ENCODE measurements at regions not wholly inside any gene's neighbourhood (a gene's known extent, or its start where the extent isn't known, plus 50 kb on each side); places are given as distances from the start of the nearest gene placed in this dataset.
"Not testable (repeated sequence)": the region's sequence is repeated elsewhere in the genome, so short reads cannot be mapped to it uniquely, and the experiment has no call there.

DNA sequence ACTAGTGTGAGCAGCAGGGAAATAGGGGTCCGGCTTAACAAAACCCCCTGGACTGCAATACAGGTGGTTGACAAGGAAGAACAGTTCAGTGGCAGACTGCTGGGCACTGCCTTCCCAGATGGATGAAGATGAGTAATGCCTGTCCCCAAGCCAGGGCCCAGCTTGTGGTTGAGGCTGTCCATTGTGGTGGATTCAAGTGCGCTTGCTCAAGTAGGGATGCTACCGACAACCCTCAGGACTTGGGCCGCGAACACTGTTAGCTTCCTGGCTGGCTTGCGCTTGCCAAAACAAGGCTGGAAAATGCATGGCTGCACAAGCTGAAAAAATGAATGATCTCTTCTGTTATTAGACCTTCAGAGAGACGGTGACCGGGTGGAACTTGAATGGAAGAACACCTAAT, 116.1 kb upstream of the ACBD5 start:
- no peak overlapping the region for H3K9ac ChIP-seq (ENCODE audit: low read depth, low read length, poor library complexity, severe bottlenecking)
- H3K36me3 ChIP-seq (ENCODE audit: insufficient read depth, low read length) = no peaks in the 10 kb centered on the region
- no peak overlapping the region for H3K4me3 ChIP-seq (ENCODE audit: low read length, poor library complexity, severe bottlenecking)
- no peak for TF ChIP-seq EZH2phosphoT487 (IDR thresholded peaks at IDR 0.05; ENCODE audit: borderline replicate concordance)
- TF ChIP-seq, protein P1, sequence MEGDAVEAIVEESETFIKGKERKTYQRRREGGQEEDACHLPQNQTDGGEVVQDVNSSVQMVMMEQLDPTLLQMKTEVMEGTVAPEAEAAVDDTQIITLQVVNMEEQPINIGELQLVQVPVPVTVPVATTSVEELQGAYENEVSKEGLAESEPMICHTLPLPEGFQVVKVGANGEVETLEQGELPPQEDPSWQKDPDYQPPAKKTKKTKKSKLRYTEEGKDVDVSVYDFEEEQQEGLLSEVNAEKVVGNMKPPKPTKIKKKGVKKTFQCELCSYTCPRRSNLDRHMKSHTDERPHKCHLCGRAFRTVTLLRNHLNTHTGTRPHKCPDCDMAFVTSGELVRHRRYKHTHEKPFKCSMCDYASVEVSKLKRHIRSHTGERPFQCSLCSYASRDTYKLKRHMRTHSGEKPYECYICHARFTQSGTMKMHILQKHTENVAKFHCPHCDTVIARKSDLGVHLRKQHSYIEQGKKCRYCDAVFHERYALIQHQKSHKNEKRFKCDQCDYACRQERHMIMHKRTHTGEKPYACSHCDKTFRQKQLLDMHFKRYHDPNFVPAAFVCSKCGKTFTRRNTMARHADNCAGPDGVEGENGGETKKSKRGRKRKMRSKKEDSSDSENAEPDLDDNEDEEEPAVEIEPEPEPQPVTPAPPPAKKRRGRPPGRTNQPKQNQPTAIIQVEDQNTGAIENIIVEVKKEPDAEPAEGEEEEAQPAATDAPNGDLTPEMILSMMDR (conservative IDR thresholded peaks at IDR 0.05; ENCODE audit: low read length) = no peak
- no peak overlapping the region for H3K4me2 ChIP-seq (ENCODE audit: low read depth, low read length, poor library complexity, severe bottlenecking)
- no peaks in the 10 kb centered on the region for H3K9me2 ChIP-seq (replicated peaks; ENCODE audit: low read depth, low read length)
- no peaks in the 10 kb centered on the region for H3F3A ChIP-seq (ENCODE audit: low read depth)
- H4K20me1 ChIP-seq (ENCODE audit: insufficient read depth, low read length, poor library complexity, severe bottlenecking) = no peaks in the 10 kb centered on the region
- no peaks in the 10 kb centered on the region for H3K27me3 ChIP-seq (ENCODE audit: insufficient read depth, low read length, poor library complexity, severe bottlenecking)
- no peaks in the 10 kb centered on the region for H3K4me1 ChIP-seq (ENCODE audit: insufficient read depth, low read length, poor library complexity, severe bottlenecking)
- H2AFZ ChIP-seq (ENCODE audit: low read length) = no peak overlapping the region
- H3K9me3 ChIP-seq (ENCODE audit: insufficient read depth, low read depth, low read length) = no peaks in the 10 kb centered on the region
- no peaks in the 10 kb centered on the region for H3K79me2 ChIP-seq (ENCODE audit: insufficient read depth, low read length)

DNA sequence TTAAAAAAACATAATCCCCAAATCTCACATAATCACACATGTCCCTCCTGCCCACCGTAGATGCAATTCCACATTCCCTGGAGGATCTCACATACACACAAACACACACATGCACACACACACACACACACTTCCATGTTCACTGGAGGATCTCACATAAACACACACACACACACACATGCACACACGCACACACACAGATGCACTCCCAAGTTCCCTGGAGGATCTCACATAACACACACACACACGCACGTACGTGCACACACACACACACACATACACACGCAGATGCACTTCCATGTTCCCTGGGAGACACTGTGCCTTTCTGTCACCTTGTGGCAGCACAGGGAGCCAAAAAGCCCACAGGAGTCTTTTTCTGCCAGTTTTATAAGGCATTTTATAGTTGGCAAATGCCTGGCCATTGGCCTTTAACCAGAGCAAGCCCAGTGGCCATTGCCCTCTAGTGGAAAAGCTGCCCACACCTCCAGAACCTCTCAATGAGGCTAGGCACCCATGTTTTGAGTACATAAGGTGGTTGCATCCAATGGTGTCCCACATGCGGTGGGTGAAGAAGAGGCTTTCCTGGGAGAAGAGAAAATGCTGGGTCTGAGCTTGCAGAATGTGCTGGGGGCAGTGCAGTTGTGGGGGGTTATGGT, 115.4 kb upstream of the ACBD5 start:
- no peaks in the 10 kb centered on the region for H3K9me3 ChIP-seq (ENCODE audit: insufficient read depth, low read depth, low read length)

DNA sequence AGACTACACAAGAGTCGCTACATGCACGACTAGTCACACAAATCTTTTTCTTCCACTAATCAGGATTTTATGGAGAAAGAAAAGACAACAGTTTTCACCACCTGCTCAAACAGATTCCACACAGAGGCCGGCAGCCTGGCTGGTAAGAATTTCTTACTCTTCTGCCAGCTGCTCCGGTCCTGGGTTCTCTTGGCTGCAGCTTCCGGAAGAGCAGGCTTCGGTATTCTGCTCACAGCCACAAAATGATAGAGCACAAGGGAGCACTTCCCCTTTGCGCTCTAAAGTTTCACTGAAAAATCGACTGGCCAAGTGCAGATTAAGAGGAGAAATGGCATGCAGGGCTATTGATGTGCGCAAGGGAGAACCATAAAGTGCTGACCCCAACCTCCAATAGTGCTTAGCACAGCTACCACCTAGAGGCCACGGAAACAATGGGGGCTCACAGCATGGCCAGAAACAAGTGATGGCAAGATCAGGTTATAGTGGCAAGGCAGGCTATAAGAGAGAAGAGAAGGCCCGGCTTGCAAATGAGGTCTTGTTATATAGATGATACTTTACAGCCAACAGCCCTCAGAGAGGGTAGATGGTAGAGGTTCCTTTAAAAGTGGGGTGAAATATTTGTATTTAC, 114.2 kb upstream of the ACBD5 start:
- H3K9ac ChIP-seq (ENCODE audit: low read depth, low read length, poor library complexity, severe bottlenecking); H3K9me3 ChIP-seq (ENCODE audit: insufficient read depth, low read depth, low read length); H3K27me3 ChIP-seq (ENCODE audit: insufficient read depth, low read length, poor library complexity, severe bottlenecking); H3K4me1 ChIP-seq (ENCODE audit: insufficient read depth, low read length, poor library complexity, severe bottlenecking); H3K36me3 ChIP-seq (ENCODE audit: insufficient read depth, low read length); H3K4me3 ChIP-seq (ENCODE audit: low read length, poor library complexity, severe bottlenecking); H3K9me2 ChIP-seq (replicated peaks; ENCODE audit: low read depth, low read length); H4K20me1 ChIP-seq (ENCODE audit: insufficient read depth, low read length, poor library complexity, severe bottlenecking); H3K79me2 ChIP-seq (ENCODE audit: insufficient read depth, low read length); H3K4me2 ChIP-seq (ENCODE audit: low read depth, low read length, poor library complexity, severe bottlenecking); H2AFZ ChIP-seq (ENCODE audit: low read length); H3F3A ChIP-seq (ENCODE audit: low read depth): not testable (repeated sequence)

More for the DNA sequence above, 115.4 kb upstream of the ACBD5 start:
- Histone ChIP-seq H3K27me3 (ENCODE audit: insufficient read depth, low read length, poor library complexity, severe bottlenecking) (no peaks in the 10 kb centered on the region), H3F3A (ENCODE audit: low read depth) (no peaks in the 10 kb centered on the region), H3K9ac (ENCODE audit: low read depth, low read length, poor library complexity, severe bottlenecking) (no peak overlapping the region), H3K4me2 (ENCODE audit: low read depth, low read length, poor library complexity, severe bottlenecking) (no peak overlapping the region), H3K9me2 (replicated peaks; ENCODE audit: low read depth, low read length) (no peaks in the 10 kb centered on the region), H4K20me1 (ENCODE audit: insufficient read depth, low read length, poor library complexity, severe bottlenecking) (no peaks in the 10 kb centered on the region), H3K36me3 (ENCODE audit: insufficient read depth, low read length) (no peaks in the 10 kb centered on the region), H3K4me1 (ENCODE audit: insufficient read depth, low read length, poor library complexity, severe bottlenecking) (no peaks in the 10 kb centered on the region), H3K79me2 (ENCODE audit: insufficient read depth, low read length) (no peaks in the 10 kb centered on the region), H3K4me3 (ENCODE audit: low read length, poor library complexity, severe bottlenecking) (no peak overlapping the region), H2AFZ (ENCODE audit: low read length) (no peak overlapping the region)
- no peak for TF ChIP-seq EZH2phosphoT487 (IDR thresholded peaks at IDR 0.05; ENCODE audit: borderline replicate concordance)
- TF ChIP-seq, protein P1 (conservative IDR thresholded peaks at IDR 0.05; ENCODE audit: low read length) = peak; percentile 36; the same call in 1 of the 2 replicates

DNA sequence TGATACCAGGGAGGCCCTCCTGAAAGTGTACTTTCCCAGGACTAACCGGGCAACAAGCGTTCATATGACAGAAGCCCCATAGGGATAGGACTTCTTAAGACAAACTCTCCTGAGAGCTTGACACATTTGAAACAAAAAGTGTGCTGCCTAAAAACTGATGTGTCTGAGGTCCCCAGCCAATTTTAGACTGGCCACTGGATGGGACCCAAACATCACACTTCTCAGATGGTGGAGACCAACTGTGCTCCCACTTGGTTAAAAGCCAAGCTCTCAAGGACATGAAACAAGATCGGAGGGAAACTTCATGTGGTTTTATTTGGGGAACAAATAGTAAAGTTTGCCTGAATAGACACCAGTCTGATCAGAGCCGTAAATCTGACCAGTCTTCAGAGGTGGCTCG, 113.5 kb upstream of the ACBD5 start:
- H3K4me2 ChIP-seq (ENCODE audit: low read depth, low read length, poor library complexity, severe bottlenecking); H4K20me1 ChIP-seq (ENCODE audit: insufficient read depth, low read length, poor library complexity, severe bottlenecking); H3K4me3 ChIP-seq (ENCODE audit: low read length, poor library complexity, severe bottlenecking); H3K9ac ChIP-seq (ENCODE audit: low read depth, low read length, poor library complexity, severe bottlenecking); H3K9me2 ChIP-seq (replicated peaks; ENCODE audit: low read depth, low read length); H3F3A ChIP-seq (ENCODE audit: low read depth); H3K9me3 ChIP-seq (ENCODE audit: insufficient read depth, low read depth, low read length); H3K36me3 ChIP-seq (ENCODE audit: insufficient read depth, low read length); H3K27me3 ChIP-seq (ENCODE audit: insufficient read depth, low read length, poor library complexity, severe bottlenecking); H3K4me1 ChIP-seq (ENCODE audit: insufficient read depth, low read length, poor library complexity, severe bottlenecking); H3K79me2 ChIP-seq (ENCODE audit: insufficient read depth, low read length); H2AFZ ChIP-seq (ENCODE audit: low read length): not testable (repeated sequence)
